HG03520 (cell line): ENCODE measurements at regions not wholly inside any gene's neighbourhood (a gene's known extent, or its start where the extent isn't known, plus 50 kb on each side); places are given as distances from the start of the nearest gene placed in this dataset.

Experiments used
- ATAC-seq: cut with Tn5 transposase; IDR thresholded peaks from one replicate; pipeline ENCODE4 v1.9.1; 2021; ENCODE audit warnings: mild to moderate bottlenecking, moderate library complexity; ENCODE audit not compliant: unreplicated experiment

GRCh38 chr2:129877795-129878775 lies 101.4 kb upstream of the RAB6C start:
- ATAC-seq, result no peak

GRCh38 chr2:129879614-129880180 lies 99.8 kb upstream of the RAB6C start:
- no peak for ATAC-seq

GRCh38 chr2:129880309-129880708 lies 99.2 kb upstream of the RAB6C start:
- ATAC-seq, result no peak

- no peak for ATAC-seq
Measured at GRCh38 chr2:129880971-129881370, 98.5 kb upstream of the RAB6C start.

- no peak for ATAC-seq
Measured at GRCh38 chr2:129881786-129882396, 97.6 kb upstream of the RAB6C start.

GRCh38 chr2:129882476-129882875 lies 97.0 kb upstream of the RAB6C start:
- ATAC-seq, result no peak

GRCh38 chr2:129883121-129883520 lies 96.3 kb upstream of the RAB6C start:
- ATAC-seq, result no peak

GRCh38 chr2:129884221-129884786 lies 95.2 kb upstream of the RAB6C start:
- ATAC-seq, result no peak

GRCh38 chr2:129885735-129886134 lies 93.7 kb upstream of the RAB6C start:
- ATAC-seq, result no peak

- no peak for ATAC-seq
Measured at GRCh38 chr2:129887688-129888266, 91.7 kb upstream of the RAB6C start.

GRCh38 chr2:129888461-129888860 lies 91.0 kb upstream of the RAB6C start:
- no peak for ATAC-seq

- no peak for ATAC-seq
Measured at GRCh38 chr2:129888896-129889295, 90.6 kb upstream of the RAB6C start.

- ATAC-seq, result no peak
Measured at GRCh38 chr2:129891341-129892320, 87.8 kb upstream of the RAB6C start.

- ATAC-seq, result no peak
Measured at GRCh38 chr2:129892360-129892759, 87.1 kb upstream of the RAB6C start.

- ATAC-seq, result no peak
Measured at GRCh38 chr2:129892773-129893172, 86.7 kb upstream of the RAB6C start.

GRCh38 chr2:129893244-129893643 lies 86.2 kb upstream of the RAB6C start:
- ATAC-seq, result no peak

GRCh38 chr2:129894616-129895015 lies 84.8 kb upstream of the RAB6C start:
- no peak for ATAC-seq

- no peak for ATAC-seq
Measured at GRCh38 chr2:129895061-129895460, 84.4 kb upstream of the RAB6C start.

GRCh38 chr2:129895526-129896082 lies 83.9 kb upstream of the RAB6C start:
- ATAC-seq, result no peak
